Dendritic cell treated with granulocyte-macrophage colony-stimulating factor and Interleukin-4, amounts not matched to agents 40 ng/mL and 50 ng/mL, for 4 days (primary cell): ENCODE measurements at regions not wholly inside any gene's neighbourhood (a gene's known extent, or its start where the extent isn't known, plus 50 kb on each side); places are given as distances from the start of the nearest gene placed in this dataset.

Source experiments
- H3K27ac Mint-ChIP-seq: one replicate; pipeline ENCODE4 v1.8.0; 2022; ENCODE audit warnings: mild to moderate bottlenecking, mixed read lengths
- H3K27me3 Mint-ChIP-seq: one replicate; pipeline ENCODE4 v1.8.0; 2022; ENCODE audit warnings: mild to moderate bottlenecking, mixed read lengths
- H3K36me3 Mint-ChIP-seq: one replicate; pipeline ENCODE4 v1.8.0; 2022; ENCODE audit warnings: low read depth, mixed read lengths
- H3K4me1 Mint-ChIP-seq: one replicate; pipeline ENCODE4 v1.8.0; 2022; ENCODE audit warnings: low read depth, mixed read lengths
- H3K4me3 Mint-ChIP-seq: one replicate; pipeline ENCODE4 v1.8.0; 2022; ENCODE audit warnings: mild to moderate bottlenecking, moderate library complexity, mixed read lengths
- H3K9me3 Mint-ChIP-seq: one replicate; pipeline ENCODE4 v1.8.0; 2022; ENCODE audit warnings: mixed read lengths
- intact Hi-C: fragments of 100-400 bp; cut with micrococcal nuclease; formaldehyde crosslinking; loops from one replicate; pipeline ENCODE4 v1.15.0; 2022

- Mint-ChIP-seq H3K27ac (no peak overlapping the region), H3K9me3 (peaks cover 15% of the 10 kb centered on the region), H3K4me3 (no peak overlapping the region), H3K36me3 (no peaks in the 10 kb centered on the region), H3K27me3 (no peaks in the 10 kb centered on the region), H3K4me1 (peaks cover 18% of the 10 kb centered on the region)
- intact Hi-C loops = no loop called here
These were observed 618.9 kb upstream of the KCNMB2 start for GRCh38 chr3:177917234-177917861.

GRCh38 chr3:177921153-177921552 is 615.1 kb upstream of the KCNMB2 start:
- intact Hi-C loops = no loop called here

GRCh38 chr3:177924261-177924660 is 612.0 kb upstream of the KCNMB2 start:
- H3K36me3 Mint-ChIP-seq = no peaks in the 10 kb centered on the region
- peaks cover 12% of the 10 kb centered on the region for H3K4me1 Mint-ChIP-seq
- no peaks in the 10 kb centered on the region for H3K9me3 Mint-ChIP-seq
- no peak overlapping the region for H3K4me3 Mint-ChIP-seq
- no peaks in the 10 kb centered on the region for H3K27me3 Mint-ChIP-seq
- intact Hi-C loops = no loop called here
- H3K27ac Mint-ChIP-seq = no peak overlapping the region

More at GRCh38 chr3:177921153-177921552, 615.1 kb upstream of the KCNMB2 start:
- Mint-ChIP-seq H3K4me3 (no peak overlapping the region), H3K27me3 (no peaks in the 10 kb centered on the region), H3K36me3 (no peaks in the 10 kb centered on the region), H3K27ac (no peak overlapping the region), H3K9me3 (peaks cover 15% of the 10 kb centered on the region), H3K4me1 (peaks cover 14% of the 10 kb centered on the region)

- Mint-ChIP-seq H3K4me3 (no peak overlapping the region), H3K27me3 (peaks cover 5% of the 10 kb centered on the region), H3K36me3 (no peaks in the 10 kb centered on the region), H3K27ac (peak overlapping the region; percentile 41), H3K4me1 (peaks cover 12% of the 10 kb centered on the region), H3K9me3 (no peaks in the 10 kb centered on the region)
- intact Hi-C loops = no loop called here
These were observed 607.9 kb upstream of the KCNMB2 start for GRCh38 chr3:177928172-177928873.

- Mint-ChIP-seq H3K36me3 (no peaks in the 10 kb centered on the region), H3K27ac (no peak overlapping the region), H3K27me3 (peaks cover 7% of the 10 kb centered on the region), H3K9me3 (no peaks in the 10 kb centered on the region), H3K4me3 (no peak overlapping the region), H3K4me1 (peaks cover 12% of the 10 kb centered on the region)
- intact Hi-C loops = no loop called here
These were observed 606.9 kb upstream of the KCNMB2 start for GRCh38 chr3:177929310-177929709.

- Mint-ChIP-seq H3K4me3 (no peak overlapping the region), H3K36me3 (no peaks in the 10 kb centered on the region), H3K9me3 (no peaks in the 10 kb centered on the region), H3K27me3 (peaks cover 11% of the 10 kb centered on the region), H3K27ac (no peak overlapping the region), H3K4me1 (peaks cover 12% of the 10 kb centered on the region)
- intact Hi-C loops = loop anchor here (10.0 kb wide), 1 partner anchor 106 kb away; no protein-coding TSS in a partner anchor
These were observed 605.5 kb upstream of the KCNMB2 start for GRCh38 chr3:177930771-177931170.

GRCh38 chr3:177931346-177931745 is 604.9 kb upstream of the KCNMB2 start:
- H3K9me3 Mint-ChIP-seq = no peaks in the 10 kb centered on the region

GRCh38 chr3:177932346-177932745 is 603.9 kb upstream of the KCNMB2 start:
- H3K4me1 Mint-ChIP-seq = peaks cover 12% of the 10 kb centered on the region
- peaks cover 11% of the 10 kb centered on the region for H3K27me3 Mint-ChIP-seq
- intact Hi-C loops = loop anchor here (10.0 kb wide), 1 partner anchor 108 kb away; no protein-coding TSS in a partner anchor
- H3K4me3 Mint-ChIP-seq = no peak overlapping the region
- H3K9me3 Mint-ChIP-seq = no peaks in the 10 kb centered on the region
- H3K36me3 Mint-ChIP-seq = no peaks in the 10 kb centered on the region
- H3K27ac Mint-ChIP-seq = no peak overlapping the region

More at GRCh38 chr3:177931346-177931745, 604.9 kb upstream of the KCNMB2 start:
- no peak overlapping the region for H3K27ac Mint-ChIP-seq
- intact Hi-C loops = loop anchor here (10.0 kb wide), 1 partner anchor 107 kb away; no protein-coding TSS in a partner anchor
- no peaks in the 10 kb centered on the region for H3K36me3 Mint-ChIP-seq
- peaks cover 11% of the 10 kb centered on the region for H3K27me3 Mint-ChIP-seq
- H3K4me1 Mint-ChIP-seq = peaks cover 12% of the 10 kb centered on the region
- H3K4me3 Mint-ChIP-seq = no peak overlapping the region

- Mint-ChIP-seq H3K4me3 (no peak overlapping the region), H3K27me3 (peaks cover 11% of the 10 kb centered on the region), H3K9me3 (no peaks in the 10 kb centered on the region), H3K27ac (no peak overlapping the region), H3K36me3 (no peaks in the 10 kb centered on the region), H3K4me1 (peaks cover 6% of the 10 kb centered on the region)
- intact Hi-C loops = loop anchor here (10.0 kb wide), 1 partner anchor 108 kb away; no protein-coding TSS in a partner anchor
These were observed 603.2 kb upstream of the KCNMB2 start for GRCh38 chr3:177932750-177933660.

- no peaks in the 10 kb centered on the region for H3K9me3 Mint-ChIP-seq
- H3K4me1 Mint-ChIP-seq = no peaks in the 10 kb centered on the region
- H3K36me3 Mint-ChIP-seq = no peaks in the 10 kb centered on the region
- intact Hi-C loops = loop anchor here (10.0 kb wide), 1 partner anchor 109 kb away; no protein-coding TSS in a partner anchor
- H3K4me3 Mint-ChIP-seq = no peak overlapping the region
- peaks cover 11% of the 10 kb centered on the region for H3K27me3 Mint-ChIP-seq
- H3K27ac Mint-ChIP-seq = no peak overlapping the region
These were observed 602.0 kb upstream of the KCNMB2 start for GRCh38 chr3:177934001-177934891.

GRCh38 chr3:177935047-177935446 is 601.2 kb upstream of the KCNMB2 start:
- Mint-ChIP-seq H3K4me3 (no peak overlapping the region), H3K4me1 (no peaks in the 10 kb centered on the region), H3K27me3 (peaks cover 7% of the 10 kb centered on the region), H3K27ac (no peak overlapping the region), H3K9me3 (no peaks in the 10 kb centered on the region), H3K36me3 (no peaks in the 10 kb centered on the region)
- intact Hi-C loops = loop anchor here (10.0 kb wide), 1 partner anchor 110 kb away; no protein-coding TSS in a partner anchor

- intact Hi-C loops = loop anchor here (10.0 kb wide), 1 partner anchor 112 kb away; no protein-coding TSS in a partner anchor
- H3K27ac Mint-ChIP-seq = no peak overlapping the region
- H3K9me3 Mint-ChIP-seq = no peaks in the 10 kb centered on the region
- H3K36me3 Mint-ChIP-seq = no peaks in the 10 kb centered on the region
- peaks cover 5% of the 10 kb centered on the region for H3K27me3 Mint-ChIP-seq
- H3K4me1 Mint-ChIP-seq = no peaks in the 10 kb centered on the region
- H3K4me3 Mint-ChIP-seq = no peak overlapping the region
These were observed 599.5 kb upstream of the KCNMB2 start for GRCh38 chr3:177936721-177937120.

GRCh38 chr3:177942911-177943310 is 593.3 kb upstream of the KCNMB2 start:
- peaks cover 13% of the 10 kb centered on the region for H3K9me3 Mint-ChIP-seq
- peaks cover 22% of the 10 kb centered on the region for H3K4me1 Mint-ChIP-seq
- intact Hi-C loops = no loop called here
- H3K4me3 Mint-ChIP-seq = no peak overlapping the region
- H3K27ac Mint-ChIP-seq = no peak overlapping the region
- H3K27me3 Mint-ChIP-seq = peaks cover 4% of the 10 kb centered on the region
- no peaks in the 10 kb centered on the region for H3K36me3 Mint-ChIP-seq
